Right forelimb (tissue), 1 donor: ENCODE measurements at regions not wholly inside any gene's neighbourhood (a gene's known extent, or its start where the extent isn't known, plus 50 kb on each side); places are given as distances from the start of the nearest gene placed in this dataset.
"Not testable (repeated sequence)": the region's sequence is repeated elsewhere in the genome, so short reads cannot be mapped to it uniquely, and the experiment has no call there.

Experiments
- DNase-seq: peaks from one replicate; pipeline ENCODE4 v3.0.0-alpha.2; 2018

DNA sequence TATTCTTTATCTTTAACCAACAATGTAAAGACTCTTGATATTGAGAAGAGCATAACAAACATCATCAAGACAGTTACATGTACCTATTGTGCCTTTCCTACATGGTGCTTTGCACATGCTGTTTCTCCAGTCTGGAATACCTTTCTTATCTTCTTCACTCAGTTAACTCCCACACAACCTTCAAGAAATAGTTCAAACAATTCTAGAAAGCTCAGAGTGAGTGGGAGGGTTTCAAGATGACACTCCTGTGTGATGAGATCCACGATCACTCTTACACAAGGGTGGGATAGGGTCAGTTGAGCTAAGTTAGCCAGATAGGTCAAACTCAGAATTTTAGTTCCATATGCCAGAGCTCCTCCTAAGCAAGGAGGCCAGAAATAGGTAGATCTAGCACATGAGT, 915.5 kb downstream of the NR2F1-AS1 start:
- DNase-seq: no peak

- no peak for DNase-seq
These were observed 918.3 kb downstream of the NR2F1-AS1 start for GRCh38 chr5:92662741-92663140.

DNA sequence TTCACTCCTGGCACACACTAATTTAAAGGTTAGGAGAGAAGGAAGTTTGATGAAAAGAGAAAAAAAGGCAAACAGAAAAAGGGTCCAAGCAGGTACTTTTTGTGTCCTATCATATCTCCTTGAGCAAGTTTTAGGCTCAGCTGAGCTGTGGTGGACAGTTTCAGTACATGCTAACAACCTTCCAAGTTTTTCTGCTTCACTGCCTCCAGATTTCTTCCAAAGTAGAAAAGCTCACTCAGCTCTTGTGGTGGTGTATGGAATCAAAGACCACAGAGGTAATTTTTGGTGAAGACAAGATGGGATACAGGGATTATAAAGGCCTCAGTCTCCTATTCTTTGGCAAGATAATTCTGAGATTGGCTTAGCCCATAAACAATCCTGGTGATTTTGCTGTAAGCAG, 921.8 kb downstream of the NR2F1-AS1 start:
- no peak for DNase-seq

DNA sequence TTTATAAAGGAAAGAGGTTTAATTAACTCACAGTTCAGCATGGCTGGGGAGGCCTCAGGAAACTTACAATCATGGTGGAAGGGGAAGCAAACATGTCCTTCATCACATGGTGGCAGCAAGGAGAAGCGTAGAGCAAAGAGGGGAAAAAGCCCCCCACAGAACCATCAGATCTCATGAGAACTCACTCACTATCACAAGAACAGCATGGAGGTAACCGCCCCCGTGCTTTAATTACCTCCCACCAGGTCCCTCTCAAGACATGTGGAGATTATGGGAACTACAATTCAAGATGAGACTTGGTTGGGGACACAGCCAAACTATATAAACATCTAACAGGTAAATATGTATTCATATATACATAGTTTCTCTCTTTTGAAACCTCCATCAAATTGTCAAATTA, 926.4 kb downstream of the NR2F1-AS1 start:
- DNase-seq: not testable (repeated sequence)

DNA sequence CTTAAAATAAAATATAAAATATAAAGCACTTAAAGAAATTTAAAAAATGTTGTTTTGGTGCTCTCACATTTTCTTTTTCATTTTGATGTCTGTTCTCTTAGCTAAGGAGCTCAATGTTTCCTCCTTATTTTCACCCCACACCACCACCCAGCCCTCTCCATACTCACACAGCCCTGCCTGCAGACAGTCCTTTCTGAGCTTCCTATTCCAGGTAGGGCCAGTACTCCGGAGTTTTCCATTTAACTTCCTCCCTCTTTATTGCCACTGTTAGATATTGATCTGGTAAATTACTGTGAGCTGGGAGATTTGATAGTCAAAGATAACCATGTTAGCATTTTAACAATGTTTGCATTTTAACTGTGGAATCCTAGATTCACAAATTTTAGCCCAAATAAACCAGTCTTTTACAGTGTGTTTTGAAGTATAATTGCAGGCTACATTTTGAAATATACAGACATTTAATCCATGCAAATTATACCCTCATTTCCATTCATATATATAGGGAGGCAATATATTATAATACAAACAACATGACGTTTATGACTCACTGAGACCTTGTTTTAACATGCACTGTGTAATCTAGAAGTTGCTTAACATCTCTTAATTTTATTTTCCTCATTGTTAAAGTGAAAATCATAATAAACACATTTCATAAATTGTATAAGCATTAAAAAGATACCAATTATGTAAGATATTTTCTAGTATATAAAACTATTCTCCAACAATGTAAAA, 927.1 kb downstream of the NR2F1-AS1 start:
- no peak for DNase-seq

- no peak for DNase-seq
These were observed 928.3 kb downstream of the NR2F1-AS1 start for GRCh38 chr5:92652756-92653155.

DNA sequence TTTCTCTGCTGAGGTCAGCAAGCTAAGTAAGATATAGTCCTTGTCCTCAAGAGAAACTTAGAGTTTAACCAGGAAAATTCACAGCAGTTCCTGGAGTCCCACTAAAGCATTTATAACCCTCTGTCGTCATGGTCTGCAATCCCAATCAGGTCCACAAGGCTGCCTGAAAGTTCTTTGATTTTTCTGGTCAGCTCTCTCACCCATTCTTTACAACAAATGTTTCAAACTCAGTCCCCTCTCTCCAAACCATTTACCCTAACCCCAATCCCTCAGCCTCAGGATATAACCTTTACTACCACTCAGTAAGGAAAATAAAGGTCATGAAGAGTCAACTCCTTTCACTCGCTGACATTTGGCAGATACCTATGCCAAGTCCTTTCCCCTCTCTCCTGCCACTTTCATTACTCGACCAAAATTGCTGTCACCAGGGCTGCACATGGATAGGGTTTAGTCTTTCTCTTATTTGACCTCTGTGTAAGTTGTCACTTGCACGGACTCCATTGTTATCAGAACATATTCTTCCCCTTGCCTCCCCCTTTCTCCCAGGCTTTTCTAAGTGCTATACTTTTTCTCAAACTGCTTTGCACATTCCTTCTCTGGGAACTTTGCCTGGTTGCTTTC, 936.6 kb downstream of the NR2F1-AS1 start:
- DNase-seq: no peak

GRCh38 chr5:92641031-92641962, 939.7 kb downstream of the NR2F1-AS1 start:
- no peak for DNase-seq

- DNase-seq: no peak
These were observed 940.7 kb downstream of the NR2F1-AS1 start for GRCh38 chr5:92640340-92640739.

GRCh38 chr5:92637960-92638359, 943.1 kb downstream of the NR2F1-AS1 start:
- no peak for DNase-seq

- DNase-seq: no peak
These were observed 943.8 kb downstream of the NR2F1-AS1 start for GRCh38 chr5:92637247-92637646.

GRCh38 chr5:92635001-92635461, 946.0 kb downstream of the NR2F1-AS1 start:
- DNase-seq: no peak

GRCh38 chr5:92633875-92634487, 947.0 kb downstream of the NR2F1-AS1 start:
- DNase-seq: no peak

DNA sequence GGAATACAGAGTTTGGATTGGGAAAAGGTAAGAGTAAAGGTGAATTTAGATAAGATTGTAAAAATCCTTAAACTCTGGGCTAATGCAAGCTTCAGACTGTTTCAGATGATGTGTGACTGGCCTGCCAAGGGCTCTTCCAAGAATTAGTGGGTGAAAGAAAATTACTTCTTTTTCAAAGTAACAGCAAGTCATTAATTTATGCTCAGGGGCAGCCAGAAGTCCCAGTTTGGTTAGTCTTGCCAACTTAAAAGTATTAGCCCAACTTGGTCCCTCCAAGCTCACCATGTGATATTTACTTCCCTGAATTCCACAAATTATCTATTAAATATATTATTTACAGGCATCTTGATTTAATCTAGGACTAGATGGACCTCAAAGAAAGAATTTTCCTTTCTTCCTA, 947.8 kb downstream of the NR2F1-AS1 start:
- no peak for DNase-seq

DNA sequence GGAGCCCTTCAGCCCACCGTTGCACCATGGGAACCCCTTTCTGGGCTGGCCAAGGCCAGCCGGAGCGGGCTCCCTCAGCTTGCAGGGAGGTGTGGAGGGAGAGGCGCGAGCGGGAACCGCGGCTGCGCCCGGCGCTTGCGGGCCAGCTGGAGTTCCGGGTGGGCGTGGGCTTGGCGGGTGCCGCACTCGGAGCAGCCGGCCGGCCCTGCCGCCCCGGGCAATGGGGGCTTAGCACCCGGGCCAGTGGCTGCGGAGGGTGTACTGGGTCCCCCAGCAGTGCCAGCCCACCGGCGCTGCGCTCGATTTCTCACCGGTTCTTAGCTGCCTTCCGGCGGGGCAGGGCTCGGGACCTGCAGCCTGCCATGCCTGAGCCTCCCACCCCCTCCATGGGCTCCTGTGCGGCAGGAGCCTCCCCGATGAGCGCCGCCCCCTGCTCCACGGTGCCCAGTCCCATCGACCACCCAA, 949.8 kb downstream of the NR2F1-AS1 start:
- not testable (repeated sequence) for DNase-seq

- DNase-seq: no peak
These were observed 951.4 kb downstream of the NR2F1-AS1 start for GRCh38 chr5:92629574-92629973.

DNA sequence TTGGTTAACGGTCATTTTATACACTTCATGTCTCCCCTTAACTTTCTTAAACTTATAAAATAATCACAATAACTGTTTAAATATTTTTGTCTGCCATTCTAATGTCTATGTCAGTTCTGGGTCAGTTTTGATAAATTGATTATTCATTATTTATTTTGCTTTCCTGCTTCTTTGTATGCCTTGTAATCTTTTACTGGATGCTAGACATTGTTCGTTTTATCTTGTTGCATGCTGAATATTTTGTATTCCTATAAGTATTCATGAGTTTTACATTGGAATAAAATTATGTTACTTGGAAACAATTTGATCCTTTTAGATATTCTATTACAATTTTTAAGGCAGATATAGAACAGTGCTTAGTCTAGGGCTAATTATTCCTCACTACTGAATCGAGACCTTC, 952.0 kb downstream of the NR2F1-AS1 start:
- no peak for DNase-seq

GRCh38 chr5:92627186-92627585, 953.8 kb downstream of the NR2F1-AS1 start:
- no peak for DNase-seq

- DNase-seq: no peak
These were observed 964.9 kb downstream of the NR2F1-AS1 start for GRCh38 chr5:92616085-92616484.

DNA sequence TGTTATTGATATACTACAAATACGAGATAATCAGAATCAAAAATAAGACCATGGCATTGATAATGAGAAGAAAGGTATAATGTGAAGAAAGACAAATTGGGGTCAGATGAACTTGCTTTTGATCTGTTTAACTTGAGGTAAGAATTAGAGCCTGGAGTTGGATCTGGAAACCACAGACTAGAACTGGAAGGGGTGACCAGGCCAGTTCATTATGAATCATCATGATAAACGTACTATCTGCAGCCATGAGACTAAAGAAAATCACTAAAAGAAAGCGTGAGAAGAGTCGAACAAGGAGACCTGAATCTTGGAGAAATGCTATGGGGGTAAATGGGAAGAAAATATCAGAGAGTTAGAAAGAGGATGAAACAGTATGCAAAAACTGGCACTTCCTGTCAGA, 967.5 kb downstream of the NR2F1-AS1 start:
- no peak for DNase-seq

- not testable (repeated sequence) for DNase-seq
These were observed 970.6 kb downstream of the NR2F1-AS1 start for GRCh38 chr5:92610435-92610834.

GRCh38 chr5:92605591-92605990, 975.4 kb downstream of the NR2F1-AS1 start:
- DNase-seq: no peak
